GM21447 (cell line): ENCODE measurements at regions not wholly inside any gene's neighbourhood (a gene's known extent, or its start where the extent isn't known, plus 50 kb on each side); places are given as distances from the start of the nearest gene placed in this dataset.

Experiments used
- ATAC-seq: cut with Tn5 transposase; IDR thresholded peaks from one replicate; pipeline ENCODE4 v1.9.1; 2021; ENCODE audit not compliant: unreplicated experiment

DNA sequence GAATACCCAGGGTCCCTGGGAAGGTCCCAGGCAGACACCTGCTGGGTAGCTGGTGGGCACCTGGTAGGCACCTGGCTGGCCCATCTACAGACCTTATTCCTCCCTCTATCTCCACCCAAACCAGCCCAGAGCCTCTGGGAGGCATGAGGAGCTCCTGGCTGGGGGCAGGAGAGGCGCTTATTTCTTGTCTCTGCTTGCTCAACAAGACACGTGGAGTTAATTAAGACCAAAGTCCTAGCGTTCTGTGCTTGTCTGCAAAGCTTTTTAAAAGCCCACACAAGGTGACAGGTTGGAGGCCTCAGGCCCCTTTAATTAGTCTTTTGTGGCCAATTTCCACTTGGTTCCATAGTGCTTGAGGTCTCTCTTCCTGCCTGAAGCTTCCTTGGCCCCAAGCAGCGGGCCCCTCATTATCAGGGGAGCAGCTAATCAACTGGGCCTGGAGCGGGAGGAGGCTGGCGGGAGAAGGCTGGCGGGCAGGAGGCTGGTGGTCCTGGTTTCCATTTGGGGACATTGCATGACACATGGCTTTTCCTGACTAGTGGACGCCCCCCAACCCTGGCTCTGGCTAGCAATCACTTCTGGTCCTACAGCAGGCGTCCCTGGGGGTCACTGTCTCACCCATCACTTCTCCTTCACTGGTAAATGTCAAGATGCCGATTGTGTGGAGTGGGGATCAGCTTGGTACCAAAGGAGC, 65.4 kb upstream of the HDAC4 start:
- no peak for ATAC-seq

DNA sequence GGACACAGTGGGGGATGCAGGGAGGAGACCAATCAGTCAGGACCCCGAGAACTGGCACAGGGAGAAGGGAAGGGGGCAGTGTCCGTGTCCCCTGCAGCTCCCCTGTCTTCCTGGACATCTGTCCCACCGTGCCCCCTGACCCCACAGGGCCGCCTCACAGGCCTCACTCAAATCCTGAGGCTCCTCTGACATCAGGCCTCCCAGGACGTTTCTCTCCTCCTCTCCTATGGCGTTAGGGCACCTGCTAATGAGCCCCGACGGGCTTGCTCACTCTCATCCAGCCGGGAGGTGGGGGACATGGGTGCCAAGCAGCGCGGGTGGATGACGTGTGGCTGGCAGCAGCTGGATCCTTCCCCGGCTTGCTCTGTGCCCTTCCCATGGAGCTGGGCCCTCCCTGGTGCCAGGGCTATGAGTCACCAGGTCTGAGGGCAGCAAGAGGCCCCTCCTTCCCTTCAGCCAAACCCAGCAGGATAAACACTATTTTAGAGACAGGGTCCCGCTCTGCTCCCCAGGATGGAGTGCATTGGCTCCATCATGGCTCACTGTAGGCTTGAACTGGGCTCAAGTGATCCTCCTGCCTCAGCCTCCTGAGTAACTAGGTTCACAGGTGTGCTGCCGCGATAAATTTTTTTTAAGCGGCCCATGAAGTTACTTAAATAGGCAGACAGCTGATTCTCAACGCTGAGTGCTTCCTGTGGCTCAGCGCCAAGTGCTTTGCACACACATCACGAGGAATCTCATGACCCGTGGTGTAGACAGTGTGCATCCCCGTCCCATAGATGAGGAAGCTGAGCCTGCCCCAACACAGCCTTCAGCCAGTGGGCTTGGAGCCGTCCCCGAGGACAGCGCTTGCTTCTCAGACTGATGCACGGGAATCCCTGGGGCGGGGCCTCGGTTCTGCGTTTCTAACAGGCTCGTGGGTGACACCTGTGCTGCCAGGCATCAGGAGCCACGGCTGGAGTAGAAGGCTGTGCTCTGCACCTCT, 64.5 kb upstream of the HDAC4 start:
- ATAC-seq = no peak

DNA sequence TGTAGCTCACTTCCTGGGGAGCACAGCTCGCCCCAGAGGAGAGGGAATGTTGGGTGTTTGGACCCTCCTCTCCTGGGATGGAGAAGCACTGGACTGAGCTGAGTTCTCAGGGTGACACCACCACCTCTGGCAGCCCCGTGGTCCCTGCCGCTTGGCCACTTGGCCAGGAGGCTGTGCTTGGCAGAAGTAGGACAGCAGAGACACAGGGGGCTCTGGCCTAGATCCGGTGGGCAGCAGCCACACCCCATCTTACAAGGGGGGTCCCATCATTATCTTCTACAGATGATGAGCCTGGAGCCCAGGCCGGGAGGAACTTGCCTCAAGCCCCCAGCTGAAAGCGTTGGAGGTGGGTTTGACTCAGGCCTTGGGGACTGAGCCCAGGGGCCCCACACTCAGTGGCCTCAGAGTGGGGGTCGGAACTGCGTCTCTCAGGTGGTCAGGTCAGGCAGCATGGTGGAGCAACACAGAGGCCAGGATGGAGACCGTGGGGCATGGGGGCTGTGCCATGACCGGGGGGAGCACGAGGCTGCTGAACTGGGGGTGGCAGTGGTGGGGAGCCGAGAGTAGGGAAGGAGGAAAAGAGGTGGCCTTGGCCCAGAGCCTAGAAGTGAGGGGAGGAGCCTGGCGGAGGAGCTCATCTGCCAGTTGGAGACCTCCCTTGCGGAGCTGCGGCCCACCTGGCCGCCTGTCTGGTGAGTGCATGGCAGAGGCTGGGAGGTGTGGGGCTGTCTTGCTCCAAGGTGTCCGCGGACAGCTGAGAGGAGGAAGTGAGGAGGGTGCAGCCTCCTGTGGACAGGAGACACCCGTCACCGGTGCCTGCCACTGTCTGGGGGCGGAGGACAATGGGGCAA, 63.6 kb upstream of the HDAC4 start:
- ATAC-seq = no peak

DNA sequence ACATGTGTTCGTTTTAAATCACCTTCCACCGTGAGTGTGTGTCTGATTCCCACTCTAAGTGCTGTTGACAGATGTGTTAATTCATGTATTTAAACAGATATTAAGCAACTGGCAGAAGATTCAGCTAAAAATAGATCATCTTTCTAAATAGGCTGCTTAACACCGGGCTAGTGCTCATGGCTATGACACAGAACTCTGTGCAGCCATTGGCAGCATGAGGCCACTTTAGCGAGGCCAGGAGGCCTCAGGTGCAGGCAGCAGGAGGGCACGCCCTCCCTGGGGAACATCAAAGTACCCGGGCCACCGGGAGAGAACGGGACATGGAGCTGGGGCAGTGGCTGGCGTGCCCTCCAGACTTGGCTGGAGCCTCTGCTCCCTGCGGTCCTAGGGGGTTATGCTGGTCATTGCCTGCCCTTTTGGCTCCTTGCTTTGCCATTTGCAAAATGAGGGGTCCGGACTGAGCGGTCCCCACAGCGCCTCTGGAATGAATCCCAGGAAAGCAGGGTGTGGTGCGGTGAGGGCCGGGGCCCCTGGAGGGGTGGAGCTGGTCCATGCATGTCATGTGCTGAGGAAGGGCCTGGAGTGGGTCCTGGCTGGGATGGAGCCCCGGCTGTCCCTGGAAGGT, 62.8 kb upstream of the HDAC4 start:
- ATAC-seq = no peak

DNA sequence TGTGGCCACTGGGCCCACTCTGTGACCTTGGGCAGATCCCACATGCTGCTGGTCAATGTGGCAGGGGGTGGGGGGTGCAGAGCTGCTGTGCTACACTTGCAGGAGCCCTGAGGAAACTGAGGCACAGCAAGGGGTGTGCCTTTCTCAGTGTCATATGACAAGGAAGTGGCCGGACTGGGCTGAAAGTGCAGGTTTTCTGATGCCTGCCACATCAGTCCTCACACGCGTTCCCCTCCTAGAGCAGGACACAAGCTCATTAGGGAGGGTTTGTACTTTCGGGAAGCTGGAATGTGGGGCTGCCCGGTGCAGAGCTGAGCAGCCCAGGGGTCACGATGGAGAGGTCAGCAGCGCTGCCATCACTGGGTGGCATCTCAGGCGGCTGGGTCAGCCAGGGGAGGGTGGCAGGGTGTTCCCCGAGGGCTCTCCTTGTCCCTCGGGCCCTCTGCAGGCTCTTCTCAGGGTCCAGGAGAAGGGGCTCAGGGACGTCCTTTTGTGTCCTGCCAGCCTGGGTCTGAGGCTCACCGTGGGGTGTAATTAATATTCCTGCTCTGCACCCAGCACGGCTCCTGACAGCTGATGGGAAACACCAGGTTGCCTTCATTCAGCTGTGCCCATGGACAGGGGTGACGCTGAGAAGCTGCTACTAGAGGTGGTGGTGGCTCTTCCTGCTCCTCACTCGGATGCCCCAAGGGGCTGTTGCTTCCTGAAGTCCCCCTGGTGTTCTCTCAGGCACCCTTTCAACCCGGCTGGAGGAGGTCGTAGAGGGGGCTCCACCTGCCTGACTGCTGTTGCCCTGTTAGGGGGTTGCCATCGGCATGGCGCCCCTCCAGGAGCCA, 62.1 kb upstream of the HDAC4 start:
- ATAC-seq = no peak

DNA sequence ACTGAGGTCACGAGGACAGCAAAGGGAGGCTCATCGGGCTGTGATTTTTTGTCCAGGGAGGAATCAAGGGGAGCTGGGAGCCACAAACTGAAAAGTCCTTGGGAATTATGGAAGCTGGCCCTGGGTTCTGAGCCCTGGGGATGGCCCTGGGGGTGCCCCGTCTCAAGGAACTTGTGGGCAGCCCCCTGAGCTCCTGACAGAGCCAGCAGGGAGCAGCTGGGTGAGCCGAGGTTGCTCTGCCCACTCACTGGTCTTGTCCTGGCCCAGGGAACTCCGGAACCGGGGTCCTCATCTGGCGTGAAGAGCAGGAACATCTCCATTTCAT, 61.3 kb upstream of the HDAC4 start:
- no peak for ATAC-seq

DNA sequence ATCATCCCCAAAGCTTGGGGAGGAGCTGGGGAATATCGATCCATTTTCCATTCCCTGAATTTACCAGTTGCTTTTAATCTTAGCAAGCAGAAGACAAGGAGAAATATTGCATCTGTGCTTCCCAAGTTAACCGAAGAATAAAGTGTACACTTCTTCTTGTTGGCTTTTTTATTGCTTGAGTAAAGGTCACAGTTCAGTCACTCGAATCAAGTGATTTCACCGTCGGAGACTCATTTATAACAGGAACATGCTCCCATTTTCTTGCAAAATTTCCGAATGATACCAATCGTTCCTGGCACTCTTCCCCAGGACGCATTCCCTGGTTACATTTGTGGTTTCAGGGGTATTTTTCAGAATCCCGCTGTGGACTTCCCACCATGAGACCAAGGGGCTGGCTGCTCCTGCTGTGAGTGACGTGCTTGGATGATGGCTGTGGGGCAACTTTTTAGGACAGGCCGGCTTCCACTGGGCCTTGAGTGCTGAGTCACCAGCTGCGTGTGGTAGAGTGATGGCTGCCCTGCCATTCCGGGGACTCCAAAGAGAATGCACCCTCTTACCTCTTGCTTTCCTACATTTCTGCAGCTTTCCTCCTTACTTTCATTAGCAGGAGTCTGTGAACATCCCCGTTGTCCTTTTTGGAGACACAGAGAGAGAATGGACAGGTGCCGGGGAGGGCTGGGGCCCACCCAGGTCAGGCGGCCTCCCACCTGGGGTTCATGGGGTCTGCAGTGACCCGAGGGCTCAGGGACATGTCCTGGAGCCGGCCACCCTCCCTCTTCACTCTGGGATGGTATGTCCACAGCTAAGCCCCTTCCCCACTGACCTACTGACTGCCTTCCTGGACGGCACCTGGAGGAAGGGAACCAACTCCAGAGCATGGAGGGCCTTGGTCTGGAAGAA, 60.7 kb upstream of the HDAC4 start:
- no peak for ATAC-seq

DNA sequence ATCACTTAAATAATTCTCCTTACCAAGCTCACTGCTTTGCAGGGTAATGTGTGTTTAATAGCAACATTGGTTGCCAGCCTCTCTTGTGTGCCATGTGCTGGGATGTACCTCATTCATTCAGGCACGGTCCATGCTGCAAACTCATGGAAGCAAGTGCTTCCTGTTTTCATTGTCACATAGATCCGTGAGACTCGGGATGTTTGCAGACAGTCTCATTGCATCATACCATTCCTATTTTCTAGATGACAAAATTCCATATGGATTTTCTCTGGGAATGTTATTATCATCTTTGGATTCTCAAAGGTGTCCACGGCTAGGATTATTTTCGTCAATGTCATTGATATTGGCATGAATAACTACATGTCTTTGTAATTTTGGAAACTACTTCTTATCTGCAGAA, 60.0 kb upstream of the HDAC4 start:
- ATAC-seq = no peak

DNA sequence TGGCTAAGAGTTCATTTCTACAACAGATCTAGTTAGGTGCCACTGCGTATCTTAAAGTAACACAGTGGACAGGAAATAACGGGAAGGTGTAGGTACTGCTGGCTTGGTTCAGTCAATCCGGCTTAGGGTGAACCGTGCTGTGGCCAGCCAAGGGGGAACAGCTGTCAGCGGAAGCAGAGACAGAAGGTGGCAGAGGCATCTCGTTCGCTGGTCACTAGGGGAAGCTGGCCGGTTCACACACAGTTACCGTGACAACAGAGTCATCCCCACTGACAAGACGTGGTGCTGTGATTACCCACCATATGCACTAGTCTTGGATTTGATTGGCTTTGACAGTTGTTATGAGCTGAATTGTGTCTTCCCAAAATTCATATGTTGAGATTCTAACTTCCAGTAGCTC, 58.8 kb upstream of the HDAC4 start:
- no peak for ATAC-seq

DNA sequence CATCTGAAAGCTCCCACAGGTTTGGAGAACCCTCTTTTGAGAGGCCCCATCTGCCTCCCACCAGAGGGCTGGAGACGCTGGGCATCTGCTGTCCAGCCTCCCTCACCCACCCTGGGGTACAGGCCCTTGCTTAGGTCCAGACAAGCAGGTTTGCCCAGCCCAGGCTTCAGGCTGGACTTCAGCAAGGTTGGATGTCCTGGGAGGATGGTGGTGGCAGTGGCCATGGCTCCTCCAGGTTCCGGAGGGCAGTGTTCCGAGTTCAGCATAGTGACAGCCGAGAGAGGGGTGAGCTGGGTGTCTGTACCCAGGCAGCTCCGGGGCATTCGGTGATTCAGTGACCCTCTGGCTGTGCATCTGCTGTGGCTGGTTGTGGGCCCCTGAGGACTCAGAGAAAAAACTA, 58.2 kb upstream of the HDAC4 start:
- no peak for ATAC-seq

DNA sequence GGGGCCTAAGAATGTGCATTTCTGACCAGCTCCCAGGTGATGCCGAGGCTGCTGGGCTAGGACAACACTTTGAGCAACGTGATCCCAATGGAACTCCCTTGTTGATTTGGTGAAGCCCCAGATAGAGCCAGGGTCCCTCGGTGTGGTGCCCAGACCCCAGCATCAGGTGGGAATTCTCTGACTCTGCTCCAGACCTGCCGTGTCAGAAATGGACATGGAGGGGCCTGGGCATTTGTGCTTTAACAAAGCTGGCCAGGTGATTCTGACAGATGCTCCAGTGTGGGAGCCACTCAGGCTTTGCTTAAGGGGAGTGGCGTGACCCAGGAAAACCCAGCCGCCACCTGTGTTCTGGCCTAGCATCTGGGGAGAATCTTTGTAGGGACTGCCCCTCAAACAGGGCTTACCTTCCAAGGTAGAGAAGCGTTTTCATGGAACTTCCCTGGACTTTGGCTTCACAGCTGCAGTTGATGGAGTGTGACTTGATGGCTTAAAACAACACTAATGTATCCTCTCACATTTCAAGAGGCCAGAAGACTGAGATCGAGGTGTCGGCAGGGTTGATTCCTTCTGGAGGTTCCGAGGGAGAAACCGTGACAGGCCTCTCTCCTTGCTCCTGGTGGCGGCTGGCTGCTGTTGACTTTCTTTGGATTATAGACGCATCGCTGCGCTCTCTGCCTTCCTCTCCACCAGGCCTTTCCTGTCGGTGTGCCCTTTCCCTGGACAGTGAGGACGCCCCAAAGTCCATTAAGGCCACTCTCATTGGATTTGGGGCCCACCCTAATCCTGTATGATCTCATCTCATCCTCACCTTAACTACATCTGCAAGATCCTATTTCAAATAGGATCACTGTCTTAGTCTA, 57.0 kb upstream of the HDAC4 start:
- ATAC-seq = no peak

DNA sequence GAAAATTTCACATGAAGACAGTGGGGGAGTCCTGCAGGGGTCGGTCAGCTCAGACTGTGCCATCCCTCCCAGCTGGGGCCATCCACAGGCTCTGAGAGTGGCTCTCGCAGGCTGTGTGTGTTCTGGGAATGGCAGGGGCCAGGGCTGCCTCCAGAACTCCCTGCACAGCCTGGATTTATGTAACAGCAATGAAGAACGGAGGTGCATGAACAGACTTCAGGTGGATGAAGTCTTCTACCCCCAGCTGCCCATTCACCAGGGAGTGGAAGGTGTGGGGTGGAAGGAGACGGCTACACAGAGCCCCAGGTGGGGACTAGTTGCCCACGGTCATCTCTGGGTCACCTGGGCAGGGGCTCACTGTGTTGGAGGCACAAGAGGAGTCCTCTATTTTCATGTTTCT, 56.1 kb upstream of the HDAC4 start:
- no peak for ATAC-seq

DNA sequence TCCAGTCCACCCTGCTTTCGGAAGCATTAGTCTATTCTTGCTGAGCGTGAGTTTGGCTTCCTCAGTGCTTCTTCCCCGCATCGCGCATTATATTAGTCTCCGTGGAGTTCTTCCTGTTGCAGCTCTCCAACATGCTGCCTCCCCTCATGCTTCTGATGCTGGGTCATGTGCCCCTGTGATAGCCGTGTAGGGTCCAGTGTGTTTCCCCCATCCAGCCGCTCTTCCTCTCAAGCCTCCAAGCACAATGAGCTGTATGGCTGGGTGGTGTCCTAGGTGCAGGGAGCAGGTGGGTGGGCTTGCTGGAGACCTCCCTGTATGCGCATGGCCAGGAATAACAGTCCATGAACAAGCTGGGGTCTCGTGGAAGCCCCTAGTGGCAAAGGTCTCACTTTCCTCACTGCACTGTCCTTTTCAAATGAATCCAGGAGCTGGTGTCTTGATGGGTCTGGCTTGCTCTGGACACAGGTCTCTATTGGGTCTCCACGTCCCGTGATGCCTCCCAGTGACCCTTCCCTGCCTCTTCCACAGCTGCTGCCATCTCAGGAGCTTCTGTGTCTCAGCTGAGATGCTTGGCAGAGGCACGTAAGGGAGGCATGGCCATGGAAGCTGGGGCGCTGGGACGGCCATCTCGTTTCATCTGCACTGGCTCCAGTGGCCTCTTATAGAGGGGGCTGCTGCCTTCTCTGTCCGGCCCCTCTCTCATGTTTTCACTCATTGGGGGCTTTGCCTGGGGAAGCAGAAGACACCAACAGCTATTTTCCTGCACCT, 54.8 kb upstream of the HDAC4 start:
- no peak for ATAC-seq

DNA sequence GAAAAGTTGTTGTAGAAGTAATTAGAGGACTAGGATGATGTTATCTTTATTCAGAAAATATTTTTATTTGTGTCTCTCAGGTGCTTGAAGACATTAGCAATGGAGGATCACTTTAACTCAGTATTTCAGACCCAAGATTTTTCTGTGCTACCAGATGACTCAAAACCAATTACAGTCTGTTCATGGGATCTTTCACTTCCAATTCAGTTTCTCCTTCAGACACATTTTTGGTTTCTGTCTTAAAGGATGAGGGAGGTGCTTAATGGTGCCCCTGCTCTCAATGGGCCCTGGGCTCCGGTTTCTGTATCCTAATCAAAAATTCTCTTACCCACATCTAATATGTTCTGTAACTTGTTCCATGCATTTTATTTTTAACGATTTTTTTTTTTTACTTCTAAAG, 53.7 kb upstream of the HDAC4 start:
- no peak for ATAC-seq
